ENCODE measurements at regions not wholly inside any gene's neighbourhood (a gene's known extent, or its start where the extent isn't known, plus 50 kb on each side); places are given as distances from the start of the nearest gene placed in this dataset.
A peak's percentile ranks its signal among the peaks of the same experiment; 100 is the strongest.
"Not testable (repeated sequence)": the region's sequence is repeated elsewhere in the genome, so short reads cannot be mapped to it uniquely, and the experiment has no call there.

- in situ Hi-C loops (cut with HindIII; ENCODE audit: low pct_ligation_motif_present, low pct_unique_long_range_greater_than_20kb, low sequenced_read_pairs), result no loop called here
- no peak for DNase-seq
Observed at GRCh38 chr4:115575851-115576250, 462.4 kb upstream of the NDST4 start.

- in situ Hi-C loops (cut with HindIII; ENCODE audit: low pct_ligation_motif_present, low pct_unique_long_range_greater_than_20kb, low sequenced_read_pairs), result no loop called here
Observed at GRCh38 chr4:115562506-115562905, 449.1 kb upstream of the NDST4 start.

GRCh38 chr4:115548123-115548522 is 434.7 kb upstream of the NDST4 start:
- in situ Hi-C loops (cut with HindIII; ENCODE audit: low pct_ligation_motif_present, low pct_unique_long_range_greater_than_20kb, low sequenced_read_pairs), result no loop called here
- DNase-seq, result no peak

More at GRCh38 chr4:115562506-115562905, 449.1 kb upstream of the NDST4 start:
- no peak for DNase-seq

DNA sequence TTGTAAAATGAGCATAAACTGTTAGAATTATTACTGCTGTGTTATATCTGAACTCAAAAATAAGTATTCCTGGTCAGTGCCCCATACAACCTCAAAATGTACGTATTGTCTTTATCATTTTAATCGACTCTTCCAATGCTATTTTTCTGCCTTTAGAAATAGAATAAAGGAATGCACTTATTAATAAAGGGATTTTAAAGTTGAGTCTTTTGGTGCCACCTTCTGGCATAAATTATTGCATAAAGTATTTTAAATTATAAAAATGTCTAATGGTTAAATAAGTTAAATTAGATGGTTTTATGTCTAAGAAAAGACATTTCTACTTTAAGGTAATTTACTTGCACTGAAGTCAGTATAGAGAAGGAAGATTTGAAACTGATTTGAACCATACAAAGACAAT is 424.0 kb upstream of the NDST4 start:
- peak; percentile 20 for DNase-seq
- in situ Hi-C loops (cut with HindIII; ENCODE audit: low pct_ligation_motif_present, low pct_unique_long_range_greater_than_20kb, low sequenced_read_pairs), result no loop called here

DNA sequence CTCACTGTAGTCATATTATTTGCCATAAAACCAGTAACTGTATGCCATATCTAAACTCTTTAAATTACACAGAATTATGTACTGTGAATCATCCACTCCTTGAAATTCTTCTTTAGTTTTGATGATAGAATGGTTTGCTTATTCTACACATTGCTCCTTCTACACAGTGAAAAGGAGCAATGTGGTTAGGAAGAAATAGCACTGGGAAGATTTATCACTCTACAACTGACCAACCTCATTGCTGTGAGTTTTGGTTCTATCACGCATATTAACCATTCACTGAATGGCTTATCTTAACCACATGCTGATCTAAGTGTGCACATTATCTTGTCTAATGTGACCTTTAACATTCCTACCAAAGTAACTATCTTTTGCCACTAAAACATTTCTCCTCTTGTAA is 415.7 kb upstream of the NDST4 start:
- in situ Hi-C loops (cut with HindIII; ENCODE audit: low pct_ligation_motif_present, low pct_unique_long_range_greater_than_20kb, low sequenced_read_pairs), result no loop called here
- DNase-seq, result no peak

DNA sequence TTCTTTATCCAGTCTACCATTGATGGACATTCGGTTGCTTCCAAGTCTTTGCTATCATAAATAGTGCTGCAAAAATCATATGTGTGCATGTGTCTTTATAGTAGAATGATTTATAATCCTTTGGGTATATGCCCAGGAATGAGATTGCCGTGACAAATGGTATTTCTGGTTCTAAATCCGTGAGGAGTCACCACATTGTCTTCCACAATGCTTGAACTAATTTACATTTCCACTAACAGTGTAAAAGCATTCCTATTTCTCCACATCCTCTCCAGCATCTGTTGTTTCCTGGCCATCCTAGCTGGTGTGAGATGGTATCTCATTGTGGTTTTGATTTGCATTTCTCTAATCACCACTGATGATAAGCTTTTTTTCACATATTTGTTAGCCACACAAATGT is 406.1 kb upstream of the NDST4 start:
- in situ Hi-C loops (cut with HindIII; ENCODE audit: low pct_ligation_motif_present, low pct_unique_long_range_greater_than_20kb, low sequenced_read_pairs); DNase-seq: not testable (repeated sequence)

- in situ Hi-C loops (cut with HindIII; ENCODE audit: low pct_ligation_motif_present, low pct_unique_long_range_greater_than_20kb, low sequenced_read_pairs), result no loop called here
- DNase-seq, result no peak
Observed at GRCh38 chr4:115515772-115516171, 402.4 kb upstream of the NDST4 start.

GRCh38 chr4:115515366-115515765 is 401.9 kb upstream of the NDST4 start:
- DNase-seq, result no peak

DNA sequence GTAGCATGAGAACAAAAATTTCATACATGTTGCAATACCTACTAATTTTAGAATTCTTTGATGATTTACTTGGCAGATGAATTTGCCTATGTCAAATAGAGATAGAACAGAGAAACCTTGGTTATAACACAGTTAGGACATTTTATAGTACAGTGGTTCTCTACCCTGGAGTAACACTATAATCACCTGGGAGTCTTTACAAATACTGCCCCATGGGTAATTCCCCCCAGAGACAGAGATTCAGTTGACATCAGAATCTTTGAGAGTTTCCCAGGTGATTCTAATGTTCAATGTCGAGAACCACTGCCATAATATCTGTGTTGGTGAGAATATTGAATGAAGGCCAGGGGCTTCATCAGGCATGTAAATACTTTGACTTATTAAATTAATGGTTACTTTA is 401.3 kb upstream of the NDST4 start:
- in situ Hi-C loops (cut with HindIII; ENCODE audit: low pct_ligation_motif_present, low pct_unique_long_range_greater_than_20kb, low sequenced_read_pairs), result no loop called here
- DNase-seq, result no peak

More at GRCh38 chr4:115515366-115515765, 401.9 kb upstream of the NDST4 start:
- in situ Hi-C loops (cut with HindIII; ENCODE audit: low pct_ligation_motif_present, low pct_unique_long_range_greater_than_20kb, low sequenced_read_pairs), result no loop called here

DNA sequence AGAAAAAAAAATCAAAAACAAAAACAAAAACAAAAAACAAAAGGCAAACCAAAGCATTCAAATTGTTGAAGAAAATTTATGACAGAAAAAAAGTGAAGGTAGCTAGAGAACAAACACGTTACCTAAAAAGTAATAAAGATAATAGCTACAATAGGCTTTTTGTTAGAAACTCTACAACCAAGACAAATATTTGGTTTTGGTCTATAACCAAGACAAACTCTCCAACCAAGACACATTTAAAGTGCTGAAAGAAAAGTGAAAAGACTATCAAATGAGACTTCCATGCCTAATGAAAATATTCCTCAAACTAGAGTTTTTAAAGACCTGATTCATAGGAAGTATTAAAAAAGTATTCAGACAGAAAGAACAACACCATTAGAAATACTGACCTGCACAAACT is 391.9 kb upstream of the NDST4 start:
- in situ Hi-C loops (cut with HindIII; ENCODE audit: low pct_ligation_motif_present, low pct_unique_long_range_greater_than_20kb, low sequenced_read_pairs), result no loop called here
- no peak for DNase-seq

- in situ Hi-C loops (cut with HindIII; ENCODE audit: low pct_ligation_motif_present, low pct_unique_long_range_greater_than_20kb, low sequenced_read_pairs), result no loop called here
Observed at GRCh38 chr4:115501656-115502055, 388.2 kb upstream of the NDST4 start.

GRCh38 chr4:115493770-115494169 is 380.4 kb upstream of the NDST4 start:
- DNase-seq; in situ Hi-C loops (cut with HindIII; ENCODE audit: low pct_ligation_motif_present, low pct_unique_long_range_greater_than_20kb, low sequenced_read_pairs): not testable (repeated sequence)

More at GRCh38 chr4:115501656-115502055, 388.2 kb upstream of the NDST4 start:
- no peak for DNase-seq

GRCh38 chr4:115491686-115492085 is 378.3 kb upstream of the NDST4 start:
- in situ Hi-C loops (cut with HindIII; ENCODE audit: low pct_ligation_motif_present, low pct_unique_long_range_greater_than_20kb, low sequenced_read_pairs), result no loop called here
- DNase-seq, result no peak

GRCh38 chr4:115489279-115489678 is 375.9 kb upstream of the NDST4 start:
- DNase-seq, result no peak
- in situ Hi-C loops (cut with HindIII; ENCODE audit: low pct_ligation_motif_present, low pct_unique_long_range_greater_than_20kb, low sequenced_read_pairs), result no loop called here

GRCh38 chr4:115485402-115485801 is 372.0 kb upstream of the NDST4 start:
- in situ Hi-C loops (cut with HindIII; ENCODE audit: low pct_ligation_motif_present, low pct_unique_long_range_greater_than_20kb, low sequenced_read_pairs), result no loop called here
- DNase-seq, result no peak

GRCh38 chr4:115484479-115484878 is 371.1 kb upstream of the NDST4 start:
- DNase-seq, result no peak
- in situ Hi-C loops (cut with HindIII; ENCODE audit: low pct_ligation_motif_present, low pct_unique_long_range_greater_than_20kb, low sequenced_read_pairs), result no loop called here

- in situ Hi-C loops (cut with HindIII; ENCODE audit: low pct_ligation_motif_present, low pct_unique_long_range_greater_than_20kb, low sequenced_read_pairs), result no loop called here
- no peak for DNase-seq
Observed at GRCh38 chr4:115470763-115471162, 357.3 kb upstream of the NDST4 start.

- in situ Hi-C loops (cut with HindIII; ENCODE audit: low pct_ligation_motif_present, low pct_unique_long_range_greater_than_20kb, low sequenced_read_pairs); DNase-seq: not testable (repeated sequence)
Observed at GRCh38 chr4:115459301-115459700, 345.9 kb upstream of the NDST4 start.

DNA sequence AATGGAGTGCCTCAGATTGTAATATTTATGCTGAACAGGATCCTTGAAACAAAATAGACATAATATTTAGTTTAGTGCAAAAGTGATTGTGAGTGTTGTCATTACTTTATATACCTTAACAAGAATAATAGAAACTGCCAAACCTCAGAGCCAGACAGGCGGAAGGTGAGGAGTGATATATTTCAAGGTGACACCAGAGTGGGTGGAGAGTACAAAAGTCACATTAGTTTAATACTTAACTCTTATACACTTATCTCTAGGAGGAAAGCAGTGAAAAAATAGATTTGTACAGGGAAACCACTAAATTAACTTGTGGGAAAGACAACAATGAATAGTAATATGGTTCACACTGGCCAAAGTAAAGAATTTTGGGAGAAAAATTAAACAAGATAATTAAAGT is 342.8 kb upstream of the NDST4 start:
- no peak for DNase-seq
- in situ Hi-C loops (cut with HindIII; ENCODE audit: low pct_ligation_motif_present, low pct_unique_long_range_greater_than_20kb, low sequenced_read_pairs), result no loop called here

DNA sequence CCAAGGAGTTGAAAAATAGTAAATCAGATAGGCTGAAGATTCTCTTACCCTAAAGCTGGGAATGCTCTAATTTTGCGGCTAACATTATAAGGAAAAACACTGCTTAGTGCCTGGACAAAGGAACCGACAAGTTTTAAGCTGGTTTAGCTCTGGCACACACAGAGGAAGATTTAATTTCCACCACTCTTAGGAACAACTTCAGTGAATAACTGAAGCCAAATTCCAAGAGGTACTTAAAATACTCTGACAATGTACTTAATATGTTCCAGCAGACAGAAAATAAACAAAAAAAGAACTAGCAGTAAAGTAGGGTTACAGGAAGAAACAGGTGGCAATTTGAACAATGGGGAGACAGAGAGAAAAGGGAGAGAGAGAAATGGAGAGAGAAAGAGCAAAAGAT is 340.8 kb upstream of the NDST4 start:
- in situ Hi-C loops (cut with HindIII; ENCODE audit: low pct_ligation_motif_present, low pct_unique_long_range_greater_than_20kb, low sequenced_read_pairs), result no loop called here
- no peak for DNase-seq

GRCh38 chr4:115453416-115453815 is 340.0 kb upstream of the NDST4 start:
- DNase-seq, result no peak
- in situ Hi-C loops (cut with HindIII; ENCODE audit: low pct_ligation_motif_present, low pct_unique_long_range_greater_than_20kb, low sequenced_read_pairs), result no loop called here
